Stimulated activated CD4-positive, alpha-beta T cell treated with anti-CD3 and anti-CD28 coated beads, Interleukin-4, amount 100 ng/mL, for 24 hours (primary cell): ENCODE measurements at regions not wholly inside any gene's neighbourhood (a gene's known extent, or its start where the extent isn't known, plus 50 kb on each side); places are given as distances from the start of the nearest gene placed in this dataset.
"Not testable (repeated sequence)": the region's sequence is repeated elsewhere in the genome, so short reads cannot be mapped to it uniquely, and the experiment has no call there.

Experiments used
- DNase-seq: peaks from one replicate; pipeline ENCODE4 v3.0.0-alpha.2; 2020

DNA sequence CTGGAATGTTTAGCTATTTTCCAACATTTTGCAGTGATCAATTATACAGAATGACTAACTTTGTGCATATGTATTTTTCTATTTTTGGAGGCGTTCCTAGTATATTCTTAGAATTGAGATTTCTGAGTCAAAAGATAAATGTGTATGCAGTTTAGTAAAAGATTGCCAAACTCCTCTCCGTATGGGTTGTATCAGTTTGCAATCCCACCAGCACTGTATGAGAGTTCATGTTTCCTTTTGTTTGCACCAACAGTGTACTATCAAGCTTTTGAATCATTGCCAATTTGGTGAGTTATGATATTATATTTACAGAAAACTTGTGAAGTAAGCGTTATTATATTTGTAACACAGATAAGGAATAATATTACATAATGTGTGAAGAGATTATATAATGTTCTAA is 658.7 kb downstream of the JRKL start:
- DNase-seq: no peak

GRCh38 chr11:97060184-97060583 is 670.4 kb downstream of the JRKL start:
- no peak for DNase-seq

- DNase-seq: no peak
Observed at GRCh38 chr11:97069160-97069559, 679.3 kb downstream of the JRKL start.

GRCh38 chr11:97072420-97072819 is 682.6 kb downstream of the JRKL start:
- DNase-seq: no peak

- DNase-seq: not testable (repeated sequence)
Observed at GRCh38 chr11:97076666-97077065, 686.9 kb downstream of the JRKL start.

GRCh38 chr11:97078443-97078842 is 688.6 kb downstream of the JRKL start:
- DNase-seq: no peak

DNA sequence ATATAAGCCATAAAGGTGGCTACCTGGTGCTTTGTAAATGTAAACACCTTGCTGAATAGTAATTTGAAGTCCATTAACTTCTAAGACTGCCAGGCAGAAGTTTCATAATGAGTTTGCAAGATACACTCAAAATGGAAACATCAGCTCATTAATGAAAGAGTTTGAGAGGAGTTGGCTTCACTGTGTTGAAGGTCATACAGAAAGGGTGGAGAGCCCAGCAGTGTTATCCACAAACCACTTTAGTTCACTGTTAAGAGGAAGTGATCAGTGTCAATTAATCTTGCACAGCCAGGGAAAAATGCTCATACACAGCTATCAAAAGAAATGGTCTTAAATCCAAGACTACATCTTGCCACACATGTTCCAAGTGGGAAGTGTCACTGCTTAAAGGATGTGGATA is 689.4 kb downstream of the JRKL start:
- no peak for DNase-seq

DNA sequence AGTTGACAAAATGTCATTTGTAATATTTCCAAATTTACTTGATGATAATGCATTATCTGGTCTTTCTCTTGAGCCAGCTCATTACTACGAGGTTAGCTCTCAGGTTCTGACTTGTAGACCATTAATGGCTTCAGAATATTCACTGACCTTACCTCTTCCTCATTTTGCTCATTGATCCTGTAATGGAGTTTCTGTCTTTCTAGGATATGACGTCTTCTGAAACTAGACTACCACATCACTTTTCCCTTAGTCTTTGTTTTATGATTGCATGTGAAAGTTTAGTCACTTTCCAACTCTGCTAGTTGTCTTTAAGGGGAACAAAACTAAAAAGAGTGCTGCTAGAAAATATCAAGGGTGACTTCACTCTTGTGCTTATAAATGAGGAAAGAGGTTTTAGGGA is 697.6 kb downstream of the JRKL start:
- no peak for DNase-seq

- DNase-seq: no peak
Observed at GRCh38 chr11:97092823-97093222, 703.0 kb downstream of the JRKL start.

GRCh38 chr11:97102180-97102579 is 712.4 kb downstream of the JRKL start:
- not testable (repeated sequence) for DNase-seq

- no peak for DNase-seq
Observed at GRCh38 chr11:97107604-97108003, 717.8 kb downstream of the JRKL start.

- DNase-seq: no peak
Observed at GRCh38 chr11:97109078-97109477, 719.3 kb downstream of the JRKL start.

DNA sequence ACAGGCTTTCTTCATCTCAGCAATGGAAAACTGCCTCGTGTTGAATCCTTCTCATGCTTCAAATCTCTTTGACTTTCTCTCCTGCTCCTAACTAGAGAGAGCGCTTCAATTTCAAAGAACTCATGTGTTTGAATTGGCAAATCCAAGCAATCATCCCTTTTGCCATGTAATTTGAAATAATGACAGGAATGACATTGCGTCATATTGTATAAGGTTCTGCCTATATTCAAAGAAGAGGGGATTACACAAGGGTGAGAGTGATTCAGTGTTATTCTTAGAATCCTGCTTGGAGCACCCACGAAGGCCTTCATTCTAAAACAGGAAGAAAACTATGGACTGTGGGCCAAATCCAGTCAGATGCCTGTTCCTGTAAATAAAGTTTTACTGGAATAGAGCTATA is 720.6 kb downstream of the JRKL start:
- no peak for DNase-seq

GRCh38 chr11:97111559-97111958 is 721.7 kb downstream of the JRKL start:
- no peak for DNase-seq

DNA sequence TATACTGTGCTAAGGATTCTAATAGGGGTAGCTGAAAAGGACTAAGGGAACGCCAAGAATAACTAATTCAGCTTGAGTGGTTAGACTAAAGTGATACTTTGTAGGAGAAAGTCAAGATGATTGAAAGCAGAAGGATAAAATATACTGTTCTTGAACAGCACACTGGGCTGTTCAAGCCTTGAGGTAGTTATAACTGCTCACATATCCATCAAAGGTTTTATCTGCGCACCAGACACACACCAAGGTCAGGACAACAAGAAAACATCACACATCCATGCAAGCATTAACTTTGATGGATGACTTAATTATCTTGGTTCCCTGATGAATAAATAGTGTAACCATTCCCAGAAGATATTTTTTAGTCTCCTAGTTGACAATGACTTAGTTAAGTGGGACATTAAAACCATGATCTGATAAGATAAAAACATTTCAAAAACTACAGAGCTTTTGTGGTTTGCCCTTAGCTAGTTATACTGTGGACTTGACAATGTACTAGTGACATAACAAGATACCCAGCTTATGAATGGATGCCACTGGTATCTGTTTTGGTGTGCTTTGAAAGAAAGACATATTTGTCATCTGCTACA is 728.9 kb downstream of the JRKL start:
- no peak for DNase-seq

DNA sequence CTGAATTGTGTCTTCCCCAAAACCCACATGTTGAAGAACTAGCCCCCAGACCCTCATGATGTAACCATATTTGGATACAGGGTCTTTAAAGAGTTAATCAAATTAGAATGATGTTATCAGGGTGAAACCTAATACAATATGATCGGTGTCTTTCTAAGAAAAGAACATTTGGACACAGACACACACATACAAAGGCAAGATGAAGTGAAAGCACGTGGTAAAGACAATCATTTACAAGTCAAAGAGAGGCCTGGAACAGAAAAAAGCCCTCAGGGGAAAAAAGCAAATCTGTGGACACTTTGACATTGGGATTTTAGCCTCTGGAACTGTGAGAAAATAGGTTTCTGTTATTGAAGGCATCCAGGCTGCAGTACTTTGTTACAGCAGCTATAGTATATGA is 733.4 kb downstream of the JRKL start:
- no peak for DNase-seq

DNA sequence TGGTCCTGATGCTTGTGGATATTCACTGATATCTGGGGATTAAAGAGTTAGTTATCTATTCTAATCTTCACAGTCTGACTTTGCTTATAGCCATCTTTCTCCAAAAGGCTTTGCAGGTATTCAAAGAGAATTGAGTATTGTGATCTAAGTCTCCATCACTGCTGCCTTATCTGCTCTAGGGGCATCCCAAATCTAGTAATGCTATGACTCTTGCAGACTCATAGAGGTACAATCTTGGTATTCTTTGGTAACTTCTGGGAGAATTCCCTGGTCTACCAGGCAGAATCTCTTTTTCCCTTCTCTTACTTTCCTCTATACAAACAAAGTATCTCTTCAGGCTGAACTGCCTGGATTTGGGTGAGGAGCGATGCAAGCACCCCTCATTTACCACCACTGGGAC is 746.3 kb downstream of the JRKL start:
- DNase-seq: no peak

DNA sequence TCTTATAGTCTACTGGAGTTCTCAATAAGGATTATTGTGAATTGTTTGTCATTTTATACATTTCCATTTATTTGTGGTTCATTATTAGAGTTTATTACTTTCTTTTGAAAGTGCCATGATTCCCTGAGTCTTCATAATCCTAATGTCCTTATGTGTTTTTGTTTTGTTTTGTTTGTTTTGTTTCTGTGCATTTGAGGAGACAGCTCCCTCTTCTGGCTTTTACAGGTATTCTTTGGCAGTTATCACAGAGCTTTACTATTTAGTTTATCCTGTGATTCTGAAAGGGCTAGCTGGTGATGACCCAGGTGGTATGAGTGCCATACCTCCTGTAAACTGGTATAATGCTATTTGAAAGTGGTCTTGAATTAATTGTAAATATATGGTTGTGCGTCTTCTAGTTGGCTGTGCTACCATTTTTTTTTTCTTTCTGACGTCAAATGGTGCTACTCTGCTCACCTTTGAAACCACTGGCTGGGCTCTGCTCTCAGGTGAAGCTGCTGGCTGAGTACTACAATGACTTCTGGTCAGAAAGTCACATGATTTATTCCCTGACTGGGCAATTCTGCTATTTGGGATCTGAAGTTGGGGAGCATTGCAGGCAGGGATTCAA is 751.2 kb downstream of the JRKL start:
- no peak for DNase-seq

DNA sequence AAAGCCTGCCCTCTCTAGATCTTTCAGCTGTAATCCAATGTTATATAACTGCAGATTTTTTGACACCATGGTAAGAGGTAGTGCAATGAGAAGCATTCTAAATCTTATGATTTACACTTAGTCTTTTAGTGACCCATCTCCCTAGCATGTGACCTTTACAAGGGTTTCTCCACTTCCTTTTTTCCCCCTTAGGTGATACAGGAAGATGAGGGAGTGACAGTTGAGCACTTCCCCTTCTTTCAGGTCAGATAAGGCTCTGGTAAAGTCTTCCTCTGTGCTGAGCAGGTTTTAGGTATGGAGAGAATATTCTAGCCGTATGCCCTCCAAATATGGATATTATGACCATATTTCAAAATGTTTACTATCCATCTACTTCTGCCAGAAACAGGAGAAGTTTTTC is 753.6 kb downstream of the JRKL start:
- DNase-seq: no peak

- no peak for DNase-seq
Observed at GRCh38 chr11:97149741-97150140, 759.9 kb downstream of the JRKL start.

- DNase-seq: no peak
Observed at GRCh38 chr11:97157221-97157740, 767.5 kb downstream of the JRKL start.

GRCh38 chr11:97158243-97158642 is 768.4 kb downstream of the JRKL start:
- DNase-seq: no peak

DNA sequence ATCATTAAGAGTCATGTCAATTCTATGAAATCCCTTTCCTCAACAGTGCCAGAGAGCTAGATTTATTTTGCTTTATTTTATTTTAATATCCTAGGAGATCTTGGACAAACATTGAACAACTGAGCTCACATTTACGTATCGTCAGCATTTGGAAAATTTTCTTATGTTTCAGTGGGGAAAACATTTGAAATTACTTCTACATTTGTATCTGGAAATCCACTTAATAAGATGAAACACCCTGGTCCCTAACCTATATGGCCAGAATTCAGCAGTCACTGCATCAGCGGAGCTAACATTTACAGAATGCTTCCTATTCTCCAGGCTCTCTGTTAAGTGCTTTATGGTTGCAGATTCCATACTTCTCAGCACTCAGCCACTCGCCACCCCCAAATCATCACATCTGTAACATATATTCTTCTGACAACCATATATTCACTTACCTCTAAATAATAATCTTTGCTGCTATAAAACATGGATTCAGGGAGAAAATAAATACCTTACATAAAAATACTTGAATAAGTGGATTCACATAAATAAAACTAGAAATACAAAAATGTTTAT is 773.9 kb downstream of the JRKL start:
- DNase-seq: no peak

- DNase-seq: no peak
Observed at GRCh38 chr11:97201743-97202612, 812.2 kb downstream of the JRKL start.
